Endothelial cell of umbilical vein (primary cell): ENCODE measurements at regions not wholly inside any gene's neighbourhood (a gene's known extent, or its start where the extent isn't known, plus 50 kb on each side); places are given as distances from the start of the nearest gene placed in this dataset.

Experiments
- BruUV-seq: library from RNA; stranded (reverse); fragments of 400-500 nt; replicated peaks from 2 replicates; lab custom pipeline; 2021; lab: Mats Ljungman, UMichigan
- CTCF ChIA-PET: fragments of 300-600, 350-600 bp; sonication (Branson Sonifier 250); formaldehyde crosslinking; loops from one replicate; lab custom pipeline; 2021; ENCODE audit warnings: antibody characterized with exemption, inconsistent platforms; lab: Charles Lee
- POLR2A ChIA-PET: fragments of 300-600, 350-600 bp; sonication (Branson Sonifier 250); formaldehyde crosslinking; loops from one replicate; lab custom pipeline; 2021; ENCODE audit warnings: antibody characterized with exemption, inconsistent platforms; lab: Charles Lee
- DNase-seq: peaks from one replicate; pipeline ENCODE4 v3.0.0-alpha.2; 2011; ENCODE audit warnings: low read depth, low spot score
- FAIRE-seq: peaks from 2 replicates; lab custom pipeline; 2011; peaks lifted over from hg19 to GRCh38; lab: Jason Lieb, UNC
- H2AFZ ChIP-seq: 2 replicates; pipeline ENCODE4 v1.6.0; 2012; ENCODE audit warnings: low read depth, low read length, control low read depth, inconsistent platforms
- H3K27ac ChIP-seq: 2 replicates; pipeline ENCODE4 v1.5.1; 2011; ENCODE audit warnings: low read depth, mild to moderate bottlenecking, control low read depth, low read length, moderate library complexity; ENCODE audit not compliant: insufficient read depth
- H3K27me3 ChIP-seq, 2 experiments: 2 replicates each; pipeline versions ENCODE4 v1.6.0 to v1.6.1; 2011; ENCODE audit warnings: low read length in 2 of 2, mixed read lengths in 1 of 2; ENCODE audit not compliant: control insufficient read depth in 2 of 2, insufficient read depth in 2 of 2
- H3K36me3 ChIP-seq, 2 experiments: 2 replicates in 1 of 2; 3 replicates in 1 of 2; pipeline ENCODE4 v1.5.1; 2011; ENCODE audit warnings: low read length in 2 of 2, mild to moderate bottlenecking in 1 of 2, moderate library complexity in 1 of 2; ENCODE audit not compliant: control insufficient read depth in 2 of 2, insufficient read depth in 2 of 2; ENCODE audit errors: extremely low read depth in 1 of 2
- H3K4me1 ChIP-seq: 3 replicates; pipeline ENCODE4 v1.5.1; 2011; ENCODE audit warnings: mild to moderate bottlenecking, low read length; ENCODE audit not compliant: control insufficient read depth, insufficient read depth; ENCODE audit errors: extremely low read depth
- H3K4me2 ChIP-seq: 2 replicates; pipeline ENCODE4 v1.6.1; 2011; ENCODE audit warnings: low read length, control low read depth, mixed read lengths; ENCODE audit not compliant: insufficient read depth
- H3K4me3 ChIP-seq, 3 experiments: fragments of 200-600 bp in 1 of 3; sonication (generic), shearing (Covaris generic) in 1 of 3; replicated peaks in 1 of 3; 2 replicates each; pipeline ENCODE4 v1.5.1; 2011 to 2016; ENCODE audit warnings: control low read depth in 3 of 3, low read length in 3 of 3, mild to moderate bottlenecking in 2 of 3, inconsistent platforms in 1 of 3, low read depth in 1 of 3, moderate library complexity in 1 of 3; ENCODE audit not compliant: insufficient read depth in 1 of 3
- H3K79me2 ChIP-seq: 2 replicates; pipeline ENCODE4 v1.6.0; 2012; ENCODE audit warnings: low read length, inconsistent platforms; ENCODE audit not compliant: control insufficient read depth, insufficient read depth
- H3K9ac ChIP-seq: replicated peaks from 2 replicates; pipeline ENCODE3; 2011; ENCODE audit warnings: low read length, control low read depth; ENCODE audit not compliant: insufficient read depth; ENCODE audit errors: extremely low read depth
- H3K9me1 ChIP-seq: replicated peaks from 3 replicates; pipeline ENCODE4 v1.6.0; 2011; ENCODE audit warnings: mild to moderate bottlenecking, low read length; ENCODE audit not compliant: control insufficient read depth, insufficient read depth; ENCODE audit errors: extremely low read depth
- H3K9me3 ChIP-seq: replicated peaks from 2 replicates; pipeline ENCODE4 v1.5.1; 2012; ENCODE audit warnings: low read length, inconsistent platforms; ENCODE audit not compliant: control insufficient read depth, insufficient read depth
- H4K20me1 ChIP-seq: replicated peaks from 2 replicates; pipeline ENCODE3; 2011; ENCODE audit warnings: mild to moderate bottlenecking, low read length; ENCODE audit not compliant: control insufficient read depth, insufficient read depth; ENCODE audit errors: extremely low read depth
- EZH2 ChIP-seq: IDR thresholded peaks from 2 replicates; pipeline ENCODE4 v1.6.1; 2012; ENCODE audit warnings: borderline replicate concordance, low read depth, mild to moderate bottlenecking, moderate library complexity, low read length, inconsistent platforms; ENCODE audit not compliant: severe bottlenecking
- FOS ChIP-seq: IDR thresholded peaks from 2 replicates; pipeline ENCODE4 v1.6.1; 2011; ENCODE audit warnings: mild to moderate bottlenecking, low read length, moderate library complexity, borderline replicate concordance; ENCODE audit not compliant: insufficient read depth
- GATA2 ChIP-seq: IDR thresholded peaks from 2 replicates; pipeline ENCODE4 v1.7.0; 2011; ENCODE audit warnings: low read depth, mild to moderate bottlenecking, moderate library complexity, mixed read lengths, low read length; ENCODE audit not compliant: insufficient read length, insufficient read depth
- JUN ChIP-seq: IDR thresholded peaks from 2 replicates; pipeline ENCODE4 v1.6.1; 2011; ENCODE audit warnings: borderline replicate concordance, low read depth; ENCODE audit not compliant: insufficient read length, insufficient read depth
- MYC ChIP-seq: IDR thresholded peaks from one replicate; pipeline ENCODE4 v1.6.1; 2011; ENCODE audit warnings: mild to moderate bottlenecking, low read depth, low read length
- POLR2A ChIP-seq: IDR thresholded peaks from 2 replicates; pipeline ENCODE4 v1.6.1; 2012; ENCODE audit warnings: low read depth, mild to moderate bottlenecking, control low read depth, low read length
- POLR2AphosphoS5 ChIP-seq: IDR thresholded peaks from 2 replicates; pipeline ENCODE4 v1.6.1; 2012; ENCODE audit warnings: low read depth, mild to moderate bottlenecking, control low read depth, low read length, moderate library complexity; ENCODE audit not compliant: insufficient read depth
- dilution Hi-C: fragments of 300-500 bp; cut with MboI; formaldehyde crosslinking; loops from one replicate; pipeline ENCODE4 v1.15.0; 2019; ENCODE audit warnings: low sequenced_read_pairs; ENCODE audit not compliant: extremely low pct_ligation_motif_present
- intact Hi-C: fragments of 100-400 bp; cut with micrococcal nuclease; formaldehyde crosslinking; loops from one replicate; pipeline ENCODE4 v1.10.0; 2022
- TF ChIP-seq, protein P1 (sequence below): IDR thresholded peaks from 2 replicates; pipeline ENCODE4 v1.6.1; 2011; ENCODE audit not compliant: insufficient read depth, insufficient read length
- TF ChIP-seq, protein P2 (sequence below), 2 donors: IDR thresholded peaks; 1 replicate in 1 of 2; 2 replicates in 1 of 2; pipeline ENCODE4 v1.5.1; 2011; ENCODE audit warnings: low read length in 2 of 2, mild to moderate bottlenecking in 2 of 2, moderate library complexity in 2 of 2, control low read depth in 1 of 2, inconsistent platforms in 1 of 2, low read depth in 1 of 2; ENCODE audit not compliant: insufficient read depth in 1 of 2; ENCODE audit errors: extremely low read depth in 1 of 2

DNA sequence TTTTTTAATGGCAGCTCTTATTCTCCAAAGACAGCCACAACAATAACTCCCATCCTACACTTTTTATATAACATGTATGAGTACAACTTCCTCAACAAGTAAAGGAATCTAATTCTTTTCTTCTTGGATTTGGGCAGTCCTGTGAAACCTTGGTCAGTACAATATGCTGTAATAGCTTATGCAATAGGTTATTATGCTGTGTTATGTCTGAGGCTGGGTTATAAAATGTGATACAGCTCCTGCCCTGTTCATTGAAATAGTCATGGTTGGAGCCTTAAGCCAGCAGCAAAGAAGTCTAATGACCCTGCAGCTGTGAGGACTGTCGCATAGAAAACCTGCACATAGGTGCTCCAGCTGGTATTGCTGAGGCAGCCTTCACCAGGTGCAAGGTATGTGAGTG, 215.8 kb upstream of the RASGEF1B start:
- dilution Hi-C loops (no loop called here), intact Hi-C loops (no loop called here)
- ChIA-PET CTCF (no interaction called here), POLR2A (no interaction called here)
- H3K4me3 ChIP-seq: no peak overlapping the region
- H2AFZ ChIP-seq: no peak overlapping the region
- H3K36me3 ChIP-seq: no peaks in the 10 kb centered on the region
- no peaks in the 10 kb centered on the region for H3K9me3 ChIP-seq
- no peak overlapping the region for H3K9ac ChIP-seq
- H3K27ac ChIP-seq: no peak overlapping the region
- TF ChIP-seq POLR2AphosphoS5 (no peak), GATA2 (no peak), POLR2A (no peak), EZH2 (no peak), JUN (no peak), MYC (no peak), FOS (no peak)
- TF ChIP-seq, protein P1, sequence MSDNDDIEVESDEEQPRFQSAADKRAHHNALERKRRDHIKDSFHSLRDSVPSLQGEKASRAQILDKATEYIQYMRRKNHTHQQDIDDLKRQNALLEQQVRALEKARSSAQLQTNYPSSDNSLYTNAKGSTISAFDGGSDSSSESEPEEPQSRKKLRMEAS: no peak
- TF ChIP-seq, protein P2, sequence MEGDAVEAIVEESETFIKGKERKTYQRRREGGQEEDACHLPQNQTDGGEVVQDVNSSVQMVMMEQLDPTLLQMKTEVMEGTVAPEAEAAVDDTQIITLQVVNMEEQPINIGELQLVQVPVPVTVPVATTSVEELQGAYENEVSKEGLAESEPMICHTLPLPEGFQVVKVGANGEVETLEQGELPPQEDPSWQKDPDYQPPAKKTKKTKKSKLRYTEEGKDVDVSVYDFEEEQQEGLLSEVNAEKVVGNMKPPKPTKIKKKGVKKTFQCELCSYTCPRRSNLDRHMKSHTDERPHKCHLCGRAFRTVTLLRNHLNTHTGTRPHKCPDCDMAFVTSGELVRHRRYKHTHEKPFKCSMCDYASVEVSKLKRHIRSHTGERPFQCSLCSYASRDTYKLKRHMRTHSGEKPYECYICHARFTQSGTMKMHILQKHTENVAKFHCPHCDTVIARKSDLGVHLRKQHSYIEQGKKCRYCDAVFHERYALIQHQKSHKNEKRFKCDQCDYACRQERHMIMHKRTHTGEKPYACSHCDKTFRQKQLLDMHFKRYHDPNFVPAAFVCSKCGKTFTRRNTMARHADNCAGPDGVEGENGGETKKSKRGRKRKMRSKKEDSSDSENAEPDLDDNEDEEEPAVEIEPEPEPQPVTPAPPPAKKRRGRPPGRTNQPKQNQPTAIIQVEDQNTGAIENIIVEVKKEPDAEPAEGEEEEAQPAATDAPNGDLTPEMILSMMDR (IDR thresholded peaks at IDR 0.05; ENCODE audit: extremely low read depth in 1 of 2, insufficient read depth in 1 of 2, low read depth in 1 of 2, low read length in 2 of 2): no peak
- H3K4me1 ChIP-seq: no peaks in the 10 kb centered on the region
- DNase-seq: no peak
- no peaks in the 10 kb centered on the region for H3K79me2 ChIP-seq
- no peaks in the 10 kb centered on the region for H3K27me3 ChIP-seq
- BruUV-seq: no TSS peak
- H3K4me2 ChIP-seq: no peak overlapping the region
- no peaks in the 10 kb centered on the region for H4K20me1 ChIP-seq
- no peaks in the 10 kb centered on the region for H3K9me1 ChIP-seq
- no peak for FAIRE-seq
